Panc1 (cell line): ENCODE measurements at regions not wholly inside any gene's neighbourhood (a gene's known extent, or its start where the extent isn't known, plus 50 kb on each side); places are given as distances from the start of the nearest gene placed in this dataset.

Experiments
- CTCF ChIP-seq: fragments of 450-650 bp; IDR thresholded peaks from 2 replicates; pipeline ENCODE4 v1.5.1; 2017; ENCODE audit warnings: mild to moderate bottlenecking
- TCF7L2 ChIP-seq: IDR thresholded peaks from 2 replicates; pipeline ENCODE4 v1.6.1; 2011; ENCODE audit warnings: mild to moderate bottlenecking, low read depth, low read length, inconsistent platforms

- TF ChIP-seq CTCF (no peak), TCF7L2 (no peak)
Measured at GRCh38 chr5:164962329-164962961, 1457.0 kb downstream of the MAT2B start.
